BLaER1 treated with 17β-estradiol and CSF1 and Interleukin-3, amounts not matched to agents 10 nM and 100 nM (cell line): ENCODE measurements at regions not wholly inside any gene's neighbourhood (a gene's known extent, or its start where the extent isn't known, plus 50 kb on each side); places are given as distances from the start of the nearest gene placed in this dataset.

Source experiments
- H3K27ac ChIP-seq, 11 experiments: shearing (Covaris generic); formaldehyde crosslinking; 2 replicates each; pipeline ENCODE4 v1.8.1; 2022
- H3K27me3 ChIP-seq, 11 experiments: shearing (Covaris generic); formaldehyde crosslinking; 2 replicates each; pipeline ENCODE4 v1.8.1; 2022
- H3K36me3 ChIP-seq, 11 experiments: shearing (Covaris generic); formaldehyde crosslinking; 2 replicates each; pipeline ENCODE4 v1.8.1; 2022
- H3K4me1 ChIP-seq, 10 experiments: shearing (Covaris generic); formaldehyde crosslinking; 2 replicates each; pipeline ENCODE4 v1.8.1; 2022
- H3K4me2 ChIP-seq, 11 experiments: shearing (Covaris generic); formaldehyde crosslinking; 2 replicates each; pipeline ENCODE4 v1.8.1; 2022
- H3K4me3 ChIP-seq, 10 experiments: shearing (Covaris generic); formaldehyde crosslinking; 2 replicates each; pipeline ENCODE4 v1.8.1; 2022
- H3K9ac ChIP-seq, 11 experiments: shearing (Covaris generic); formaldehyde crosslinking; 2 replicates each; pipeline ENCODE4 v1.8.1; 2022
- H3K9me3 ChIP-seq, 11 experiments: shearing (Covaris generic); formaldehyde crosslinking; replicated peaks in 1 of 11; 2 replicates each; pipeline ENCODE4 v1.8.1; 2022
- H4K20me1 ChIP-seq, 11 experiments: shearing (Covaris generic); formaldehyde crosslinking; 2 replicates each; pipeline ENCODE4 v1.8.1; 2022
- Cebpa-rat ChIP-seq, 11 experiments: shearing (Covaris generic); IDR thresholded peaks; 2 replicates each; pipeline ENCODE4 v1.8.1; 2022

DNA sequence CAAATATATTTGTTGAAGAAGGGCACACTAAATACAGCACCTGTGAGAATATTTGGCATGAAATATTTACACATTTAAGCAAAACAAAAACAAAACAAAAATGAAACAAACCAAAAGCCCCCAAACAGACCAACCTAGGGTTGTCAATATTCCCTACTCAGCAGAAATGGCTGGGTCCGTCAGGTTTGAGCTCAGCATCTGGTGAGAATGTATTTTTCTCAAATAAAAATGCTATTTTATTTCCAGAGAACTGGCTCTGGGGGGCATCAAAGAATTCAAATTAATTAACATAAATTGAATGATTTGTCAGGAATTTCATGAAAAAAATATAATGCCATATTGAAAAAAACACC is 142.8 kb upstream of the COL5A1 start:
- Histone ChIP-seq H3K4me1 (peaks cover 0 to 35% (median 22%) of the 10 kb centered on the region in 10 experiments; a peak in 17 of 20 replicates), H3K27ac (no peak overlapping the region), H3K9me3 (peaks cover 25 to 30% (median 28%) of the 10 kb centered on the region in 11 experiments), H3K9ac (no peak overlapping the region), H3K4me2 (no peak overlapping the region), H3K36me3 (peaks cover 0 to 10% (median 4%) of the 10 kb centered on the region in 11 experiments; a peak in 3 of 22 replicates), H3K27me3 (peaks cover 18 to 31% (median 26%) of the 10 kb centered on the region in 11 experiments), H4K20me1 (no peaks in the 10 kb centered on the region), H3K4me3 (no peak overlapping the region)
- no peak for TF ChIP-seq Cebpa-rat (IDR thresholded peaks at IDR 0.05)

DNA sequence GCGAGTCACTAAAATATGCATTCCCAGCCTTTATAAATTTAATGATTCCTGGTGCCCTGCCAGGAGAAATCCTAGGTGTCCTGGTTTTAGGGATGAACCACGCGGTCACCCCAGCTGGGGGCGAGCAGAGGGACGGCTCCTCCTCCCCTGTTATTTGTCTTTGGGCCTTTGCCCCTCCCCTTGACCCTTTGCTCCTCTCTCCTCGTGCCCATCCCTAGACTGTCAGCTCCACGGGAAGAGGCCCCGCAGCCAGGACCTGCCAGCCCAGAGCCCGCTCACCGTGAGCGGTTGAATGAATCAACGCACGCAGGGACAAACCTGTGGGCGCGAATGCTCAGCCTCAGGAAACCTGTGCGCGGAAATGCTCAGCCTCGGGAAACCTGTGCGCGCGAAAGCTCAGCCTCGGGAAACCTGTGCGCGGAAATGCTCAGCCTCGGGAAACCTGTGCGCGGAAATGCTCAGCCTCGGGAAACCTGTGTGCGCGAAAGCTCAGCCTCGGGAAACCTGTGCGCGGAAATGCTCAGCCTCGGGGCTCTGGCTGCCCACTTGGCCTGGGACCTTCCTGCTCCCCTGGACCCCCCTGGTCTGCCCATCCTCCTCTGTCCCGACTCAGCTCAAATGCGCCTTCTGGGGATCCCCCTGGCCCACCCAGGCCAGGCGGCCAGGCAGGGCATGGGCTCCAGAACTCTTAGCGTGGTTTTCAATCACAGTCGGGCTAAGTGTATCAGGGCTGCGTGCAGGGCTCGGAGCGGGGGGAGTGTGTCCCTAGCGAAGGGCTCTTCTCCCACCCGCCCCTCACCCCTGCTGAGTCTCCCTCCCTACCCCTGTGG is 140.5 kb upstream of the COL5A1 start:
- H4K20me1 ChIP-seq: no peaks in the 10 kb centered on the region
- H3K4me2 ChIP-seq: no peak overlapping the region
- peaks cover 0 to 18% (median 7%) of the 10 kb centered on the region in 10 experiments; a peak in 6 of 20 replicates for H3K4me1 ChIP-seq
- H3K36me3 ChIP-seq: peaks cover 0 to 10% (median 4%) of the 10 kb centered on the region in 11 experiments; a peak in 3 of 22 replicates
- peaks cover 15 to 31% (median 26%) of the 10 kb centered on the region in 11 experiments for H3K27me3 ChIP-seq
- H3K9me3 ChIP-seq: peaks cover 25 to 30% (median 28%) of the 10 kb centered on the region in 11 experiments
- no peak for TF ChIP-seq Cebpa-rat (IDR thresholded peaks at IDR 0.05)
- H3K4me3 ChIP-seq: peak overlapping the region in 8 of 10 experiments; percentile 0 to 41 (median 23); a peak in 5 of 20 replicates
- no peak overlapping the region for H3K27ac ChIP-seq
- no peak overlapping the region for H3K9ac ChIP-seq

DNA sequence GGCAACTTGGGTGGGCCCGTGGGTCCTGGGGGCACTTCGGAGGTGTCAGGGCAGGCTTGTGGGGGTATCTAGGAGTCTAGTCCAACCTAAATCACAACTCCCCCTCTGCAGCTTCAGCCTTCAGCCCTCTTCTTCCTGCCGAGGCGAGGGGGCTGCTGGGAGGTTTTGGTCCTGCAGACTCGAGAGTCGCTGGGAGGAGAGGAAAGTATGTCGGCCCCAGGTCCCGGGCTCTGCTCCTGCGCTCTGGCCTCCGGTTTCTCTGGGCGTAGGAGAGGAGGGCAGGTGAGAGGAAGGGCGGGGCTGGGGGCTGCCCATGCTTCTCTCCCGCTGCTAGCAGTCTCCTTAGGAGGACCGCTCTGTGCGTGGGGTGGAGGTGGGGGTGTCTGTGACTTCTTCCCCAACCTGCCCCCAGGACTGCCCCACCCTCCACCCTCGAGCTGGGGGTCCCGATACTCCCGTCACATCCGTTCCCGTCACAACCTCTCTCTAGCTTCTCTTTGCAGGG is 139.8 kb upstream of the COL5A1 start:
- peaks cover 15 to 31% (median 26%) of the 10 kb centered on the region in 11 experiments for H3K27me3 ChIP-seq
- H3K36me3 ChIP-seq: peaks cover 0 to 10% (median 4%) of the 10 kb centered on the region in 11 experiments; a peak in 3 of 22 replicates
- peaks cover 0 to 12% (median 4%) of the 10 kb centered on the region in 10 experiments; a peak in 7 of 20 replicates for H3K4me1 ChIP-seq
- no peak overlapping the region for H3K27ac ChIP-seq
- TF ChIP-seq Cebpa-rat (IDR thresholded peaks at IDR 0.05): no peak
- no peak overlapping the region for H3K4me2 ChIP-seq
- H3K9me3 ChIP-seq: peaks cover 25 to 30% (median 28%) of the 10 kb centered on the region in 11 experiments
- no peaks in the 10 kb centered on the region for H4K20me1 ChIP-seq
- H3K4me3 ChIP-seq: no peak overlapping the region
- H3K9ac ChIP-seq: no peak overlapping the region

DNA sequence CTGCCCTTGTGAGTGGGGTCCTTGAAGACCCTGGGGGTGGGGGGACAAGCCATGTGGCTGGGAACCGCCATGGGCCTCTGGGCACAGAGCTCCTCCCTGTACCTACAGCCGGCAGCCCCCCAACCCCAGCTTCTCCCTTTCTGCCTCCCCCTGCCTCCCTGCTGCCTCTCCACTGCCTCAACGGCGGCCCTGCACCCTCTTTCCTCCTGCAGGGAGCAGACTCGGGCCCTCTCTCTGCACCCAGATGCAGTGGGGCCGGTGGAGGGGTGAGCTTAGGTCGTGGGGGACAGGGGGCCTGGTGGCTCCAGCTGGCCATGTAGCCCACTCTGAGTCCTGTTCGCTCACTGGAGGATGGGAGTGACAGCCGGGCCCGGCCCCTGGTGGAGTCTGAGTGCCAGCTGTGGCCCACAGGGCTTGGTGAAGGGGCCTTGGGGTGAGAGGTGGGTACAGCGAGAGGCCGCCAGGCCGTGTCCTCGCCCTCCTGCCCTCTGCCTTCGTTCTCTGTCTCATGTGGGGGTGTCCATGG is 139.3 kb upstream of the COL5A1 start:
- Histone ChIP-seq H3K4me1 (peaks cover 0 to 9% (median under 1%) of the 10 kb centered on the region in 10 experiments; a peak in 7 of 20 replicates), H3K9me3 (peaks cover 25 to 30% (median 28%) of the 10 kb centered on the region in 11 experiments), H4K20me1 (no peaks in the 10 kb centered on the region), H3K27me3 (peaks cover 15 to 31% (median 26%) of the 10 kb centered on the region in 11 experiments), H3K27ac (no peak overlapping the region), H3K9ac (0 out of 22 replicates have a peak overlapping the region, but pooled peaks of 1 of the 11 experiments have one; percentile 33), H3K4me2 (no peak overlapping the region), H3K36me3 (peaks cover 0 to 10% (median 4%) of the 10 kb centered on the region in 11 experiments; a peak in 3 of 22 replicates), H3K4me3 (no peak overlapping the region)
- TF ChIP-seq Cebpa-rat (IDR thresholded peaks at IDR 0.05): no peak

DNA sequence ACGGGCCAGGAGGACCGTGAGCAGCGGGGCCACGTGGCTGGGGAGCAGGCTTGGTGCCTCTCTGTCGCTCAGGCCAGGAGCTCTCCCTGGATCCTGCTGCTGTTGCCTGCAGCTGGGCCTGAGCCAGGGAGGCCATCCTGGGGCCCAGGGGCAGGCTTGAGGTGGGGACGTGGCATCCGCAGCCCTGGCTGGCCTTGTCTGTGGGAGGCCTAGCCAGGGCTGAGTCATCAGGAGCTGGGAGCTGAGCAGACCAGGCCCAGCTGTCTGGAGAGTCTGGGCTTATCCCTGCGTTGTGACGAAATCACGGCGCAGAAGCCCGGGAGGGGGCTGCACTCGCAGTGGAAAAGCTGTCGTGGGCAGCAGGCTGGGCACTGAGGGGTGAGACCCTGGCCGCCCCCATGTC is 138.8 kb upstream of the COL5A1 start:
- peaks cover 0 to 10% (median 4%) of the 10 kb centered on the region in 11 experiments; a peak in 3 of 22 replicates for H3K36me3 ChIP-seq
- H3K27ac ChIP-seq: peak overlapping the region in 1 of 11 experiments; percentile 10; a peak in 1 of 22 replicates
- TF ChIP-seq Cebpa-rat (IDR thresholded peaks at IDR 0.05): no peak
- H4K20me1 ChIP-seq: no peaks in the 10 kb centered on the region
- H3K9me3 ChIP-seq: peaks cover 25 to 30% (median 28%) of the 10 kb centered on the region in 11 experiments
- H3K9ac ChIP-seq: 0 out of 22 replicates have a peak overlapping the region, but pooled peaks of 1 of the 11 experiments have one; percentile 33
- peaks cover 0 to 9% (median 0%) of the 10 kb centered on the region in 10 experiments; a peak in 5 of 20 replicates for H3K4me1 ChIP-seq
- no peak overlapping the region for H3K4me3 ChIP-seq
- H3K27me3 ChIP-seq: peaks cover 15 to 31% (median 26%) of the 10 kb centered on the region in 11 experiments
- H3K4me2 ChIP-seq: no peak overlapping the region

- H3K9ac ChIP-seq: no peak overlapping the region
- H3K27me3 ChIP-seq: peaks cover 15 to 31% (median 26%) of the 10 kb centered on the region in 11 experiments
- H3K27ac ChIP-seq: no peak overlapping the region; a peak in 1 of 22 replicates
- no peak overlapping the region for H3K4me2 ChIP-seq
- H3K4me3 ChIP-seq: no peak overlapping the region
- H3K4me1 ChIP-seq: peaks cover 0 to 5% (median 0%) of the 10 kb centered on the region in 10 experiments; a peak in 4 of 20 replicates
- peaks cover 0 to 10% (median 4%) of the 10 kb centered on the region in 11 experiments; a peak in 3 of 22 replicates for H3K36me3 ChIP-seq
- no peak for TF ChIP-seq Cebpa-rat (IDR thresholded peaks at IDR 0.05)
- H4K20me1 ChIP-seq: no peaks in the 10 kb centered on the region
- H3K9me3 ChIP-seq: peaks cover 25 to 30% (median 28%) of the 10 kb centered on the region in 11 experiments
Measured at GRCh38 chr9:134503301-134504105, 138.1 kb upstream of the COL5A1 start.

DNA sequence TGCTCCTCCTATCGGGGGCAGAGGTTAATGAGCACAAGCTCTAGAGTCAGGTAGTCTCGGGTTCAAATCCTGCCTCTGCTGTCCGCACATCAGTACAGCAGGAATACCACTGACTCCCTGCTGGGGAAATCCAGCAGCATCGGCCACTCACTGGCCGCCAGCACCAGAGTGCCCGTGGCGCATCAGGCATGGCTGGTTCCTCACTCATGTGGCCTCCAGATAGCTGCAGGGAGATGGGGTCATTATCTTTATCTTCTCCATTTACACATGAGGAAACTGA is 137.6 kb upstream of the COL5A1 start:
- Histone ChIP-seq H3K27me3 (peaks cover 15 to 31% (median 26%) of the 10 kb centered on the region in 11 experiments), H3K4me3 (no peak overlapping the region), H4K20me1 (no peaks in the 10 kb centered on the region), H3K27ac (no peak overlapping the region), H3K4me2 (no peak overlapping the region), H3K36me3 (peaks cover 0 to 10% (median 4%) of the 10 kb centered on the region in 11 experiments; a peak in 3 of 22 replicates), H3K9me3 (peaks cover 25 to 30% (median 28%) of the 10 kb centered on the region in 11 experiments), H3K4me1 (peaks cover 0 to 5% (median 0%) of the 10 kb centered on the region in 10 experiments; a peak in 1 of 20 replicates), H3K9ac (no peak overlapping the region)
- TF ChIP-seq Cebpa-rat (IDR thresholded peaks at IDR 0.05): no peak

- no peaks in the 10 kb centered on the region for H4K20me1 ChIP-seq
- no peak overlapping the region for H3K4me3 ChIP-seq
- no peak overlapping the region for H3K27ac ChIP-seq
- TF ChIP-seq Cebpa-rat (IDR thresholded peaks at IDR 0.05): no peak
- no peak overlapping the region for H3K4me2 ChIP-seq
- no peak overlapping the region for H3K9ac ChIP-seq
- peaks cover 0 to 5% (median 0%) of the 10 kb centered on the region in 10 experiments; a peak in 1 of 20 replicates for H3K4me1 ChIP-seq
- H3K27me3 ChIP-seq: peaks cover 15 to 31% (median 26%) of the 10 kb centered on the region in 11 experiments
- peaks cover 0 to 10% (median 4%) of the 10 kb centered on the region in 11 experiments; a peak in 3 of 22 replicates for H3K36me3 ChIP-seq
- H3K9me3 ChIP-seq: peaks cover 20 to 24% (median 22%) of the 10 kb centered on the region in 11 experiments
Measured at GRCh38 chr9:134505032-134505431, 136.6 kb upstream of the COL5A1 start.
